WTC11 (cell line): ENCODE measurements at regions not wholly inside any gene's neighbourhood (a gene's known extent, or its start where the extent isn't known, plus 50 kb on each side); places are given as distances from the start of the nearest gene placed in this dataset.

Source experiments
- ATAC-seq: fragments of 200-7000 bp; cut with Tn5 transposase; 2 replicates; pipeline ENCODE4 v1.10.0; 2021; ENCODE audit warnings: mild to moderate bottlenecking, moderate library complexity
- CTCF ChIA-PET: fragments of 300-600 bp; sonication (Branson Sonifier 250); formaldehyde crosslinking; loops from one replicate; lab custom pipeline; 2021; ENCODE audit warnings: antibody characterized with exemption; lab: Charles Lee
- POLR2A ChIA-PET: fragments of 350-600 bp; sonication (Branson Sonifier 250); formaldehyde crosslinking; loops from one replicate; lab custom pipeline; 2021; ENCODE audit warnings: antibody characterized with exemption; lab: Charles Lee
- DNase-seq: peaks from one replicate; pipeline ENCODE4 v3.0.0; 2021; ENCODE audit warnings: low spot score
- H3K27ac Mint-ChIP-seq: 2 replicates; pipeline ENCODE4 v1.8.0; 2021; ENCODE audit warnings: mixed read lengths
- H3K27me3 Mint-ChIP-seq: 2 replicates; pipeline ENCODE4 v1.8.0; 2021; ENCODE audit warnings: low read depth, mild to moderate bottlenecking, moderate library complexity, mixed read lengths
- H3K36me3 Mint-ChIP-seq: 2 replicates; pipeline ENCODE4 v1.8.0; 2021; ENCODE audit warnings: mixed read lengths
- H3K4me1 Mint-ChIP-seq: 2 replicates; pipeline ENCODE4 v1.8.0; 2022; ENCODE audit warnings: mixed read lengths
- H3K4me3 Mint-ChIP-seq: 2 replicates; pipeline ENCODE4 v1.8.0; 2021; ENCODE audit warnings: mild to moderate bottlenecking, moderate library complexity, mixed read lengths
- H3K9me3 Mint-ChIP-seq: 2 replicates; pipeline ENCODE4 v1.8.0; 2021; ENCODE audit warnings: mixed read lengths
- E2F5 ChIP-seq: sonication (generic); formaldehyde crosslinking; IDR thresholded peaks from 2 replicates; pipeline ENCODE4 v1.8.1; 2022; ENCODE audit warnings: mild to moderate bottlenecking, moderate library complexity, missing genetic modification reagents
- FOXK1 ChIP-seq: sonication (generic); formaldehyde crosslinking; IDR thresholded peaks from 2 replicates; pipeline ENCODE4 v1.8.0; 2022; ENCODE audit warnings: mild to moderate bottlenecking, moderate library complexity, missing genetic modification reagents
- FOXP1 ChIP-seq: sonication (generic); formaldehyde crosslinking; IDR thresholded peaks from 2 replicates; pipeline ENCODE4 v1.8.0; 2022; ENCODE audit warnings: missing genetic modification reagents, mild to moderate bottlenecking, moderate library complexity, borderline replicate concordance
- GTF2I ChIP-seq: fragments of 250-450 bp; sonication (Bioruptor Pico); conservative IDR thresholded peaks from 2 replicates; pipeline ENCODE4 v1.4.0; 2021; ENCODE audit warnings: mild to moderate bottlenecking
- MAX ChIP-seq: sonication (generic); formaldehyde crosslinking; IDR thresholded peaks from 2 replicates; pipeline ENCODE4 v1.8.0; 2022; ENCODE audit warnings: mild to moderate bottlenecking, missing genetic modification reagents
- MXD4 ChIP-seq: fragments of 250-450 bp; sonication (Bioruptor Pico); IDR thresholded peaks from 2 replicates; pipeline ENCODE4 v1.8.0; 2021; ENCODE audit warnings: mild to moderate bottlenecking, moderate library complexity, borderline replicate concordance
- MYBL2 ChIP-seq: sonication (generic); formaldehyde crosslinking; IDR thresholded peaks from 2 replicates; pipeline ENCODE4 v1.8.1; 2023; ENCODE audit warnings: mild to moderate bottlenecking, moderate library complexity, missing genetic modification reagents
- STAT6 ChIP-seq: sonication (generic); formaldehyde crosslinking; conservative IDR thresholded peaks from 2 replicates; pipeline ENCODE4 v1.8.1; 2023; ENCODE audit warnings: mild to moderate bottlenecking, low read depth, missing genetic modification reagents, moderate library complexity
- TCF7 ChIP-seq: sonication (generic); formaldehyde crosslinking; IDR thresholded peaks from 2 replicates; pipeline ENCODE4 v1.8.0; 2022; ENCODE audit warnings: mild to moderate bottlenecking, low read depth, missing genetic modification reagents, moderate library complexity
- TP53 ChIP-seq: sonication (generic); formaldehyde crosslinking; IDR thresholded peaks from 2 replicates; pipeline ENCODE4 v1.8.1; 2023; ENCODE audit warnings: mild to moderate bottlenecking, missing genetic modification reagents
- ZNF138 ChIP-seq: sonication (generic); formaldehyde crosslinking; conservative IDR thresholded peaks from 2 replicates; pipeline ENCODE4 v1.8.1; 2022; ENCODE audit warnings: mild to moderate bottlenecking, moderate library complexity, missing genetic modification reagents
- ZNF219 ChIP-seq: sonication (generic); formaldehyde crosslinking; IDR thresholded peaks from 2 replicates; pipeline ENCODE4 v1.8.0; 2023; ENCODE audit warnings: missing genetic modification reagents, mild to moderate bottlenecking, borderline replicate concordance
- ZNF263 ChIP-seq: sonication (generic); formaldehyde crosslinking; IDR thresholded peaks from 2 replicates; pipeline ENCODE4 v1.8.1; 2022; ENCODE audit warnings: low read depth, mild to moderate bottlenecking, moderate library complexity, missing genetic modification reagents
- ZNF423 ChIP-seq: fragments of 250-450 bp; sonication (Bioruptor Pico); IDR thresholded peaks from 2 replicates; pipeline ENCODE4 v2.1.2; 2022; ENCODE audit warnings: mild to moderate bottlenecking, moderate library complexity
- TF ChIP-seq, protein P1 (sequence below): fragments of 250-450 bp; sonication (Bioruptor Pico); IDR thresholded peaks from 2 replicates; pipeline ENCODE4 v2.1.2; 2022; ENCODE audit warnings: mild to moderate bottlenecking, moderate library complexity
- TF ChIP-seq, protein P2 (sequence below): sonication (generic); formaldehyde crosslinking; IDR thresholded peaks from 2 replicates; pipeline ENCODE4 v1.8.1; 2023; ENCODE audit warnings: mild to moderate bottlenecking, moderate library complexity, missing genetic modification reagents
- TF ChIP-seq, protein P3 (sequence below): sonication (generic); formaldehyde crosslinking; IDR thresholded peaks from 2 replicates; pipeline ENCODE4 v1.8.1; 2023; ENCODE audit warnings: mild to moderate bottlenecking, missing genetic modification reagents, borderline replicate concordance
- TF ChIP-seq, protein P4 (sequence below): sonication (generic); formaldehyde crosslinking; IDR thresholded peaks from 2 replicates; pipeline ENCODE4 v1.8.1; 2022; ENCODE audit warnings: missing genetic modification reagents, borderline replicate concordance
- TF ChIP-seq, protein P5 (sequence below): fragments of 250-450 bp; sonication (Bioruptor Pico); IDR thresholded peaks from 2 replicates; pipeline ENCODE4 v1.9.0; 2021; ENCODE audit warnings: mild to moderate bottlenecking

GRCh38 chr4:27184508-27185155 is 324.0 kb downstream of the STIM2 start:
- no peak overlapping the region for H3K4me3 Mint-ChIP-seq
- peaks cover 2% of the 10 kb centered on the region for H3K4me1 Mint-ChIP-seq
- ATAC-seq (no peak), DNase-seq (no peak)
- no peaks in the 10 kb centered on the region for H3K27me3 Mint-ChIP-seq
- 0 out of 2 replicates have a peak, but pooled peaks cover 3% of the 10 kb centered on the region for H3K9me3 Mint-ChIP-seq
- H3K36me3 Mint-ChIP-seq, result no peaks in the 10 kb centered on the region
- no peak for TF ChIP-seq ZNF138 (CRISPR knock-in tag)
- TF ChIP-seq, protein P1, sequence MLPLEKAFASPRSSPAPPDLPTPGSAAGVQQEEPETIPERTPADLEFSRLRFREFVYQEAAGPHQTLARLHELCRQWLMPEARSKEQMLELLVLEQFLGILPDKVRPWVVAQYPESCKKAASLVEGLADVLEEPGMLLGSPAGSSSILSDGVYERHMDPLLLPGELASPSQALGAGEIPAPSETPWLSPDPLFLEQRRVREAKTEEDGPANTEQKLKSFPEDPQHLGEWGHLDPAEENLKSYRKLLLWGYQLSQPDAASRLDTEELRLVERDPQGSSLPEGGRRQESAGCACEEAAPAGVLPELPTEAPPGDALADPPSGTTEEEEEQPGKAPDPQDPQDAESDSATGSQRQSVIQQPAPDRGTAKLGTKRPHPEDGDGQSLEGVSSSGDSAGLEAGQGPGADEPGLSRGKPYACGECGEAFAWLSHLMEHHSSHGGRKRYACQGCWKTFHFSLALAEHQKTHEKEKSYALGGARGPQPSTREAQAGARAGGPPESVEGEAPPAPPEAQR (CRISPR knock-in tag), result no peak
- TF ChIP-seq, protein P2, sequence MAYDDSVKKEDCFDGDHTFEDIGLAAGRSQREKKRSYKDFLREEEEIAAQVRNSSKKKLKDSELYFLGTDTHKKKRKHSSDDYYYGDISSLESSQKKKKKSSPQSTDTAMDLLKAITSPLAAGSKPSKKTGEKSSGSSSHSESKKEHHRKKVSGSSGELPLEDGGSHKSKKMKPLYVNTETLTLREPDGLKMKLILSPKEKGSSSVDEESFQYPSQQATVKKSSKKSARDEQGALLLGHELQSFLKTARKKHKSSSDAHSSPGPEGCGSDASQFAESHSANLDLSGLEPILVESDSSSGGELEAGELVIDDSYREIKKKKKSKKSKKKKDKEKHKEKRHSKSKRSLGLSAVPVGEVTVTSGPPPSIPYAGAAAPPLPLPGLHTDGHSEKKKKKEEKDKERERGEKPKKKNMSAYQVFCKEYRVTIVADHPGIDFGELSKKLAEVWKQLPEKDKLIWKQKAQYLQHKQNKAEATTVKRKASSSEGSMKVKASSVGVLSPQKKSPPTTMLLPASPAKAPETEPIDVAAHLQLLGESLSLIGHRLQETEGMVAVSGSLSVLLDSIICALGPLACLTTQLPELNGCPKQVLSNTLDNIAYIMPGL, result no peak
- no peak for TF ChIP-seq STAT6 (CRISPR knock-in tag)
- no peak for TF ChIP-seq TCF7 (CRISPR knock-in tag)
- TF ChIP-seq, protein P3, sequence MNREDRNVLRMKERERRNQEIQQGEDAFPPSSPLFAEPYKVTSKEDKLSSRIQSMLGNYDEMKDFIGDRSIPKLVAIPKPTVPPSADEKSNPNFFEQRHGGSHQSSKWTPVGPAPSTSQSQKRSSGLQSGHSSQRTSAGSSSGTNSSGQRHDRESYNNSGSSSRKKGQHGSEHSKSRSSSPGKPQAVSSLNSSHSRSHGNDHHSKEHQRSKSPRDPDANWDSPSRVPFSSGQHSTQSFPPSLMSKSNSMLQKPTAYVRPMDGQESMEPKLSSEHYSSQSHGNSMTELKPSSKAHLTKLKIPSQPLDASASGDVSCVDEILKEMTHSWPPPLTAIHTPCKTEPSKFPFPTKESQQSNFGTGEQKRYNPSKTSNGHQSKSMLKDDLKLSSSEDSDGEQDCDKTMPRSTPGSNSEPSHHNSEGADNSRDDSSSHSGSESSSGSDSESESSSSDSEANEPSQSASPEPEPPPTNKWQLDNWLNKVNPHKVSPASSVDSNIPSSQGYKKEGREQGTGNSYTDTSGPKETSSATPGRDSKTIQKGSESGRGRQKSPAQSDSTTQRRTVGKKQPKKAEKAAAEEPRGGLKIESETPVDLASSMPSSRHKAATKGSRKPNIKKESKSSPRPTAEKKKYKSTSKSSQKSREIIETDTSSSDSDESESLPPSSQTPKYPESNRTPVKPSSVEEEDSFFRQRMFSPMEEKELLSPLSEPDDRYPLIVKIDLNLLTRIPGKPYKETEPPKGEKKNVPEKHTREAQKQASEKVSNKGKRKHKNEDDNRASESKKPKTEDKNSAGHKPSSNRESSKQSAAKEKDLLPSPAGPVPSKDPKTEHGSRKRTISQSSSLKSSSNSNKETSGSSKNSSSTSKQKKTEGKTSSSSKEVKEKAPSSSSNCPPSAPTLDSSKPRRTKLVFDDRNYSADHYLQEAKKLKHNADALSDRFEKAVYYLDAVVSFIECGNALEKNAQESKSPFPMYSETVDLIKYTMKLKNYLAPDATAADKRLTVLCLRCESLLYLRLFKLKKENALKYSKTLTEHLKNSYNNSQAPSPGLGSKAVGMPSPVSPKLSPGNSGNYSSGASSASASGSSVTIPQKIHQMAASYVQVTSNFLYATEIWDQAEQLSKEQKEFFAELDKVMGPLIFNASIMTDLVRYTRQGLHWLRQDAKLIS, result no peak
- no peak for TF ChIP-seq ZNF219
- no peak for TF ChIP-seq MAX (CRISPR knock-in tag)
- TF ChIP-seq MYBL2 (CRISPR knock-in tag), result no peak
- TF ChIP-seq, protein P4, sequence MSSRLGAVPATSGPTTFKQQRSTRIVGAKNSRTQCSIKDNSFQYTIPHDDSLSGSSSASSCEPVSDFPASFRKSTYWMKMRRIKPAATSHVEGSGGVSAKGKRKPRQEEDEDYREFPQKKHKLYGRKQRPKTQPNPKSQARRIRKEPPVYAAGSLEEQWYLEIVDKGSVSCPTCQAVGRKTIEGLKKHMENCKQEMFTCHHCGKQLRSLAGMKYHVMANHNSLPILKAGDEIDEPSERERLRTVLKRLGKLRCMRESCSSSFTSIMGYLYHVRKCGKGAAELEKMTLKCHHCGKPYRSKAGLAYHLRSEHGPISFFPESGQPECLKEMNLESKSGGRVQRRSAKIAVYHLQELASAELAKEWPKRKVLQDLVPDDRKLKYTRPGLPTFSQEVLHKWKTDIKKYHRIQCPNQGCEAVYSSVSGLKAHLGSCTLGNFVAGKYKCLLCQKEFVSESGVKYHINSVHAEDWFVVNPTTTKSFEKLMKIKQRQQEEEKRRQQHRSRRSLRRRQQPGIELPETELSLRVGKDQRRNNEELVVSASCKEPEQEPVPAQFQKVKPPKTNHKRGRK (CRISPR knock-in tag), result no peak
- TF ChIP-seq, protein P5, sequence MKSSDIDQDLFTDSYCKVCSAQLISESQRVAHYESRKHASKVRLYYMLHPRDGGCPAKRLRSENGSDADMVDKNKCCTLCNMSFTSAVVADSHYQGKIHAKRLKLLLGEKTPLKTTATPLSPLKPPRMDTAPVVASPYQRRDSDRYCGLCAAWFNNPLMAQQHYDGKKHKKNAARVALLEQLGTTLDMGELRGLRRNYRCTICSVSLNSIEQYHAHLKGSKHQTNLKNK, result no peak
- no peak overlapping the region for H3K27ac Mint-ChIP-seq
- CTCF ChIA-PET, result no interaction called here
- POLR2A ChIA-PET, result no interaction called here

DNA sequence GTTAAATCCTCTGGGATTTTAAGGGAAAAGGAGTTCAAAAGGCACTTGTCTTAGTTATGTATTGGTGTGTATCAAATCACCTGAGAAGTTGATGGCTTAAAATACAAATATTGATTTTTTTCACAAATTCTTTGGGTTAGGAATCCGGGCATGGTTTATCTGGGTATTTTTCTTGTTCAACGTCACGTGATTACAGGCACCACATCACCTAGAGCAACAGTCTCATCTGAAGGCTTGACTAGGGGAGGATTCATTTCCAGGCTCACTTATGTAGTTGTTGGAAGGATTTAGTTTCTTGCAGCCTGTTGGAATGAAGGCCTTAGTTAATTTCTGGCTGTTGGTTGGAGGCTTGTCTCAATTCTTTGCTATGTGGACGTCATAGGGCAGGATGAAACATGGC is 326.1 kb downstream of the STIM2 start:
- CTCF ChIA-PET, result interaction anchor here (1.2 kb wide), 1 partner anchor 10 kb away, joined by 4 read pairs; no protein-coding TSS in a partner anchor
- H3K27me3 Mint-ChIP-seq, result no peaks in the 10 kb centered on the region
- H3K4me1 Mint-ChIP-seq, result peaks cover 6% of the 10 kb centered on the region

More for the DNA sequence above, 326.1 kb downstream of the STIM2 start:
- Mint-ChIP-seq H3K4me3 (no peak overlapping the region), H3K27ac (no peak overlapping the region), H3K36me3 (no peaks in the 10 kb centered on the region), H3K9me3 (0 out of 2 replicates have a peak, but pooled peaks cover 3% of the 10 kb centered on the region)
- POLR2A ChIA-PET, result interaction anchor here (0.6 kb wide), 1 partner anchor 669 kb away, joined by 10 read pairs; no protein-coding TSS in a partner anchor
- ATAC-seq (no peak), DNase-seq (no peak)
- TF ChIP-seq FOXK1 (no peak), ZNF263 (CRISPR knock-in tag) (no peak), E2F5 (CRISPR knock-in tag) (no peak), MXD4 (CRISPR knock-in tag) (no peak), ZNF423 (CRISPR knock-in tag) (no peak), FOXP1 (CRISPR knock-in tag) (no peak), GTF2I (CRISPR knock-in tag) (no peak), TP53 (CRISPR knock-in tag) (no peak)
- TF ChIP-seq, protein P1 (CRISPR knock-in tag), result no peak
